ENCODE measurements at regions not wholly inside any gene's neighbourhood (a gene's known extent, or its start where the extent isn't known, plus 50 kb on each side); places are given as distances from the start of the nearest gene placed in this dataset.
"Not testable (repeated sequence)": the region's sequence is repeated elsewhere in the genome, so short reads cannot be mapped to it uniquely, and the experiment has no call there.

DNA sequence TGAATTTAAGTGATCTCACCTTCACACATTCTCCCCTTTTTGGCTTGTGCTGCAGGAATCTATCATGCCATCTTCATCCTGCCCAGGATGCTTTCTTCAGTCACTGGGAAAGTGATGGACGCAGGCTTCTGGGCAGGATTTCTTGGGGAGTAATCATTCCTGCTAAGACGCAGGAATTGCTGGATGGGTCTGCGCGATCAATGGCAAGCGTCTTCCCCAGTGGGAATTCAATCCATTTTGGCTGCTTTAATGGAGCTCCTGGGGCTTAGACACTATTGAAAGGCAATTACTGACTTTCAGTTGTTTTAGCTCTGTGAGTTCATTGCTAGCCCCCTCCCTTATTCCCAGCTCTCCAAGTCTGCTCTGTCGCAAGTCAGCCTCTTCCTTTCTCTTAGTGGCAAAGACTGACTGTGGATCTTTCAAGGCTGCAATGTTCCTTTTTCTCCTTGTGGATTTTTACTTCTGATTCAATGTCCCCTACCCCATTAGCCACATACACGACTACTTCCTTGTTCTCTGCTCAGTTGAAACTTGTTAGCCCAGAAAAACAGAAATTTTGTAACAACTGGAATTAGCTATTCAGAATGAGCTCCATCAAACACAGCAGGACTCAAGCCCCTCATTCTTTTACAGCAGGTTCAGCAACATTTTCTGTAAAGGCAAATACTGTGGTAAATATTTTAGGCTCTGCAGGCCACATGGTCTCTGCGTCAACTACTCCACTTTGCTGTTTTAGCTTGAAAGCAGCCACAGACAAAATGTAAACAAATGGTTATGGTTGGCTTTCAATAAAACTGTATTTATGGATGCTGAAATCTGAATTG, 154.9 kb downstream of the ASB9 start:
- no peak for DNase-seq

DNA sequence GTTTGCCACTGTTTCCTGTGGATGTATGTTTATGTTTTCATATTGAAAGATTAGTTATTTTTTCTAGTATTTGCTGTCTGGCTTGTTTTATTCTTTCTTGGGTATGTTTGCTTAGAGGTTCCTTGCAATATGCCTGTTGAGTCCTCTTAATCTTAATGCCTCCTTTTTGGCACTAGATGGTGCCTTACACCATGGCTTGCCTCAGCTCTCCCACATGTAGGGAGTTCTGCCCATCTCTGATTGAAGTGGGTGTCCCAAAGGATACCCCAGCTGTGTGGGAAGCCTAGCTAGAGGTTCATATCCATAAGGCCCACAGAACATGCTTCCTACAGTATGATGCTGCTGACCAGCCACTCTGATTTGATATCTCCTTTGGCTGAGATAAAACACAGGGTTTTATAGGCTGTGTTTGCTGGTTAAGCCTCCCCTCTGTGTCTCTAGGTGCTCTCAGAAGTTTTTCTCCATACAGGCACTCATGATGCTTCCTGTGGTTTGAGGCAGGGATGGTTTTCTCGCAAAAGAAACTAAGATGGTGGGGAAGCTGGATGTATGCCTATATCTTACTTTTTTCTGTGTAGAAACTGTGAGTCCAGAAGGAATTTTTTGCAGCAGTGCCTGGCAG, 162.4 kb downstream of the ASB9 start:
- DNase-seq = no peak

DNA sequence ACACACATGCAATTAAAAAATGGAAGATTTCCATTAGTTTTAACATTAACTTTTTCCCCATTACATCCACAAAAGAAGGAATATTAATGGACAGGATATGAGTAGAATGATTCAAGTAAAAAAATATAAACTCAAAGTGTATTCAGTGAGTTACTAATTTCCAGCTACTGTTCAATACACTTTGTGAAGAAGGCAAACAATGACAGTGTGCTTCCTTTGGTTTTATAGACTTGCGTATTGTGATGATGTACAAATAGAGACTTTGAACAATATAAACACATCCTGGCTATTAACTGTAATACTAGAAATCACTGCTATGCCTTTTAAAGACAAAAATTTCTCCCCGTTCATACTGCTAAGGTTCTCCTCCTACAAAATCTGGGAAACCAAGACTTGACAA, 171.4 kb downstream of the ASB9 start:
- no peak for DNase-seq

DNA sequence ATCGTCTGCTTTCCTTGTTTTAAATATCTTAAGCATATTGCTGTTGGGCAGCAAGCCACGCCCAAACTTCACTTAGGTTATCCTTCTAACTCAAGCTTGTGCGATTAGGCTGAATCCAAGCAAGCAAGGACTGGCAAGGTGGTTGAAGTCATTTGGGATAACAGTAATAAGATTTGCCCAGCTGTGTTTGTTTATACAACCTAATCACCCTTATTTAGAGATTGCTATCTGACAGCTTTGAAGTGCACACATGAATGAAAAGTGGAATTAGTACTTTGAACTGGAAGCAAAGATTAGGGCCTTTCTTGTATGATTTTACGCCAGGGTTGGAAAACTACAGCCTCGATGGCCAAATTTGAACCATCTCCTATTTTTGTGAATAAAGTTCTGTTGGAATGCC, 182.1 kb downstream of the ASB9 start:
- no peak for DNase-seq

DNA sequence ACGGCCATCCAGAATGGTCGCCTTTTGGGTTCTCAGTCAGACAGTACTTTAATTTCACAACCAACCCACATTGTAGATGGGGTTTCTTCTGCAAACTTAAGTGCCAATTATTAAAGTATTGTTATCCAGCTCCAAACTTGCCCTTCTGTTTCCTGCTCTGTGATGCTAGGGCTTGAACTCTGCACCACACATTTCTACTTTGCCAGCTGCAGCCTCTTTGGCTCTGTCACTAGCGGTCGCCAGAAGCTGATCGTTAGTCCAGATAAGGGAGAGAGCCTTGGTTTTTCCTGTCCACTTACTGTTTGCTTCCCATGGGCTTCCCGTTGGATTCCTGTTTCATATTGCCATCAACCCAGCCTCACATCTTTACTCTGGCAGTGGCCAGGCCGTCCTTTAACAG, 196.6 kb downstream of the ASB9 start:
- no peak for DNase-seq

DNA sequence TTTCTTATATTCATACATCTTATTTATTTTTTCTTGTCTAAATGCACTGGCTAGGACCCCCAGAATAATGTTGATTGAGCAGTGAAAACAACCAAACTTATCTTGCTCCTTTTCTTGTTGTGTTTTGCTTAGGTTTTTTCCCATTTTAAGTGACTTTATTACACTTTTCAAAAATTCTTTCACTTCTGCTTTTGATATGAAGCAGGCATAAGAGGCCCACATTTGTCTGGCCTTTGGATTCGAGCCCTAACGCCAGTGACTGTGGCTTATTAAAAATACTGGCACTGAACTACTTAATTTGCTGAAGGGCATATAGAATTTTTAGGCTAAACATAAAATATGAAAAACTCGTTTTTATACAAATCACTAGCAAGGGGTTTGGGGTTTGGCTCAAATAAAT, 197.0 kb downstream of the ASB9 start:
- DNase-seq = no peak

DNA sequence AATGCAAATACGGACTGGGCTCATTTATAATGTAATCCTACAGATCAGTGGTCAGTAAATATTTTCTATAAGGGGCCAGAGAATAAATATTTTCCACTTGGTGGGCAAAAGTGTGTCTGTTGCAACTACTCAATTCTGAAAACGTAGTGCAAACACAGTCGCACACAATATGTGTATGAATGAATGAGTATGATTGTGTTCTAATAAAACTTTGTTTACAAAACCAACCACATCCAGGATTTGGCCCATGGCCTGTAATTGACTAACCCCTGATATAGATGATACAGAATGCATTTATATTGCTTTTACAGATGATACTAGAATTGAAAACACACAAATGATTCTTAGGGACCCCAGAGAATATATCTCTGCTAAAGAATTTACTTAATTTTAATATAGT, 197.6 kb downstream of the ASB9 start:
- DNase-seq = no peak

DNA sequence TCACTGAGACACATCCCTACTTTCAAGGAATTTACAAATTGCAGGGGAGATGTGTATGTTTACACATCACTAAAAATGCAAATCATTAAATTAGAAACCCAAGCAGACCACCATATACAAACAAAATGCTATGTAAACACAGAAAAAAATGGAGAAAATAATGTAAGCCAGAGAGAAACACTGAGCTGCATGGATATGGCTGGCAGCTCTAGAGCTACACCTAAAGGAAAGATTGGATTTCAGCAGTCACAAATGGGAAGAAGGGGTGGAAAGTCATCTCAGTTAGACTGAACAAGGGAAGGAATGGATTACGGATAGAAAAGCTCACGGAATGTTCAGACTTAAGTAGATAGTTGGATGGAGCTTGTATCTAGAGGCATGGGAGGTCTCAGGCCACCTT, 186.3 kb downstream of the MOSPD2 start:
- DNase-seq = no peak

DNA sequence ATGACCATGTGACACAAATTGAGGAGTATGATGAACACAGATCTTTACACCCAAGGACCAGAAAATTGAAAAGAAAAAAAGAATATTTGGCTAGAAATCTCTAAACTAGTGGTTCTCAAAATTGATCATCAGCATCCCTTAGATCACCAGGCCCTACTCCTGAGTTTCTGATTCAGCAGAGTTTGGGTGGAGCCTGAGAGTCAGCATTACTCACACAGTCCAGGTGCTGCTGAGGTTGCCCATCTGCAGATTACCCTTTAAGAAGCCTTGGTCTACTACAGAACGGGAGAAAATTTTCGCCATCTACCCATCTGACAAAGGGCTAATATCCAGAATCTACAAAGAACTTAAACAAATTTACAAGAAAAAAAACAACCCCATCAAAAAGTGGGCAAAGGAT, 182.8 kb downstream of the MOSPD2 start:
- DNase-seq = no peak

DNA sequence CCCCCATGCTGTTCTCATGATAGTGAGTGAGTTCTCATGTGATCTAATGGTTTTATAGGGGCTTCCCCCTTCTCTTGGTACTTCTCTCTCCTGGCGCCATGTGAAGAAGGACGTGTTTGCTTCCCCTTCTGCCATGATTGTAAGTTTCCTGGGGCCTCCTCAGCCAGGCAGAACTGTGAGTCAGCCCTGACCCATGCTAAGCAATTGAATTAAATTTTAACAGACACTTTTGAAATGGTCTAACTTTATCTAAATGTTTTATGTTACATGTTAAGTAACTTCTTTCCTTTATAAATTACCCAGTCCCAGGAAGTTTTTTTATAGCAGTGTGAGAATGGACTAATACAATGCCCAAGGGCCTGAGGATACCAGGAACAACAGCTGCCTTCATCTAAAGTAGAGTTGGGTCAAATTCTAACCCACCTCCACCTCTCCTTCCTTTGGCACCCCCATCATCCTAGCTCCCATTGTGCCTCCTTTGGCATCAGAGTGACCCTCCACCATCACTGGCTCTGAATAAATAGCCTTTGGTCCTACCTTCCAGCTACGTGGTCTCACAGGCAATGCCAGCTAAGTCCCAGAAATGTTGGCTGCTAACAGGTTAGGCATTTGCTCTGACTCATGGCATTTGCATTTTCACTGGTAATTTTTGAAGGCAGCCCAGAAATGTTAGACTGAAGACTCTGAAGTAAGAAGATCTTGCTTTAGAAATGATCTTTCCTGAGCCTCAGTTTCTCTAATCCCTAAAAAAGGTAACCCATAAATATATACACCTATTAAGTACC, 182.1 kb downstream of the MOSPD2 start:
- DNase-seq = no peak

DNA sequence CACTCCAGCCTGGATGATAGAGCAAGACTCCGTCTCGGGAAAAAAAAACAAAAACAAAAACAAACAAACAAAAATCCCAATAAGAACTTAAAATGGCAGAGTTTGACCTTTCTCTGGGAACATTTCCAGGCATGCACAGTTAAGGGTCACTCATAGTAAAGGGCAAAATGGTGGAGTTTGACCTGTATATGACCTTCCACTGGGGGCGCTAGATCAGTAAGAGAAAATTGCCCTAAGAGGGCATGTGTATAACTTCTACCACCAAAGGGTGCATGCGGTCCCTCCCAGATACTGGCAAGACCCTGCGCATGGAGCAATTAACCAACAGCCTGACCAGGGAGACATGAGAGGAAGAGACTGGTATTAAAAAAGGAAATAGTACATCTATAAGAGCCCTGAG, 177.2 kb downstream of the MOSPD2 start:
- DNase-seq = no peak

DNA sequence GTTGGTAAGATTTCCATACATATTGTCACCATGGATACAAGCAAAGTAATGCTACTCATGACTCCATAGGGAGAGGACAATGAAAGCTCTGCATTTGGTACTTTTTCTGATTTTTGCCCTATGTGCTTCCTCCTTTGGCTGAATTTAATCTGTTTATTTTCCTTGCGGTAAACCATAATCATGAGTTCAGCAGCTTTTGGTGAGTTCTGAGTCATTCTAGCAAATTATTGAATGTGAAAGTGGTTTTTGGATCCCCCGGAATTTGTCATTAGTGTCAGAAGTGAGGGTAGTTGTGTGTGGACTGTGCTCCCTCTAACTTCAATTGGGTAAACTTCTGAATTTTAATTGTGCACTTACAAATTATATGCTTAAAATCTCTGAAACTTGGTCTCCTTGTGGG, 170.3 kb downstream of the MOSPD2 start:
- no peak for DNase-seq

DNA sequence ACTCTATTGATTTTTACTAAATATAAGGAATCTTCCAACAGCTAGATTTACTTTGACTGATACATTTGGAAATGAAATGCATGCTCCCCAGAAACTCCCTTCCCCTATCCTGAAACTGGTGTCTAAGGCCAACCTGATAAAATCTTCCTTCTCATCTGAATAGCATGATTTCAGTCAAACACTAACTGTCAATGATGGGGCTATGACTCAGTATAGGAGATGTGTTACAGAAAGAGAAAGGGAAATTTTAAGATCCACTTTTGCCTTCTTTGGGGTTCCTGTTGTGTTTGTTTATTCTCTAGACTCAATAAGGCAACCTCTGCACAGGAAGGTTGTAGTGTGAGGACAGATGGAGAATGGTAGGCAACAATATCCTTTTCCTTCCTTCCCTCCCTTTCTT, 160.7 kb downstream of the MOSPD2 start:
- no peak for DNase-seq

DNA sequence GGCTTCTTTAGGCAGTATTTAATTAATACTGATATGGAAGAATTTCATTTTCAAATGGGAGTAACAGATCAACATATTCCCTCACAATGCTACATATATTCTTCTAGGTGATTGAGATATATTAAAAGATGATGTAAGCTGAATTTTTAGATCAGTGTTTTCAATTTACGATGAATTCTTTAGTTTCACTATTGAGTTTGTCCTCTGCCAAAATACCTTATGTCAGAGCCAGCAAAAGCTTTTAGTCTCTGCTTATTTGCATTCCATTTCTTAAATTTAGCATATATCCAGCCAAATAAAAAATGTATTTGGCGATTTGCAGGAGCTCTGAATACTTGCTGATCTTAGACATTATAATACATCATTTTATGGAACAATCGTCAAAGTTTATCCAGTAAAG, 144.3 kb downstream of the MOSPD2 start:
- DNase-seq = no peak

DNA sequence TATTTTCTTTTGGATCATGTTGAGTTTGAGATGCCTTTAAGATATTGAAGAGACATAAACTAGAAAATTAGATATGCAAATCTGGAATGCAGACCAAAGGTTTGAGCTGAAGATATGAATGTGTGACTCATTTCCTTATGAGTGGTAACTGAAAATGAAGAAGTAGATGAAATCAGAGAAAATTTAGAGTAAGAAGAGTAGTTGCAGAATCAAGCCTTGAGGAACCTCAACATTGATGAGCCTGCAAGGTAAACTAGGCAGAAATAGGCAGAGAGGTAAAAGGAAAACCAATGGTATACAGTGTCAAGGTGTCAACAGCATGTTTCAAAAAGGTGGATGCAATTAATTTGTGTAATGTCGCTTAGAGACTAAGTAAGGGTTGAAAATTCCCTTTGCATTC, 142.8 kb downstream of the MOSPD2 start:
- no peak for DNase-seq

DNA sequence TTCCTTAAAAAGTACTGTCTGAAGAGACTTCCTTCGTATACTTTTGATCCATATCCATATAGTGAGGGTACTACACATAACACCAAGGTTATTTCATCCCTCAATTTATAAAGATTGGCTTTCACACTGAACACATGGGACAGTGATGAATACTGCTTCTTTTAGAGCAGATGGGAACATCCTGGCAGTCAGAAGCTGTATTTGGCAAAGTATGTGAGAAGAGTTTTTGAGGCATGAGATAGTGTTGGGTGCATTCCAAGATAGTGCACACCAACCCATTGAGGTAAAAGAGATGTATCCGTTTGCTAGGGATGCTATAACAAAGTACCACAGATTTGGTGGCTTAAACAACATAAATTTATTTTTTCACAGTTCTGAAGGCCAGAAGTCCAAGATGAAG, 141.1 kb downstream of the MOSPD2 start:
- DNase-seq = no peak

DNA sequence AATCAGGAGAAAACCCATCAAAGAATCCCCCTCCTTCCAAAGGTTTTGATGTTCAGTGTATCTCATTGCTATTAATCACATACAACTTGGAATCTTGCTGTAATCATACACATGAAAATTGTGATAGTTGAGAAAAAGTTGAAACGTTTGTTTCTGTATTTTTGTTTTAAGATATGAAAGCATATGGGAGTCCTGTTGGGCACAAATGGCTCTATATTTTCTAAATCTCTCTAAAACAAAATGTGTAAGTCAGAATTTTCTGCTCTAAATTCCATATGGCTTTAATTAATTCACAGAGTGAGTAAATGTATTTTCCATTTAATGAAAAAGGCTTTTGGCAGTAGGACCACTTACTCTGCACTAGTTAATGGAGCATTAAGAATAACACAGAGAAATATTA, 140.2 kb downstream of the MOSPD2 start:
- no peak for DNase-seq

DNA sequence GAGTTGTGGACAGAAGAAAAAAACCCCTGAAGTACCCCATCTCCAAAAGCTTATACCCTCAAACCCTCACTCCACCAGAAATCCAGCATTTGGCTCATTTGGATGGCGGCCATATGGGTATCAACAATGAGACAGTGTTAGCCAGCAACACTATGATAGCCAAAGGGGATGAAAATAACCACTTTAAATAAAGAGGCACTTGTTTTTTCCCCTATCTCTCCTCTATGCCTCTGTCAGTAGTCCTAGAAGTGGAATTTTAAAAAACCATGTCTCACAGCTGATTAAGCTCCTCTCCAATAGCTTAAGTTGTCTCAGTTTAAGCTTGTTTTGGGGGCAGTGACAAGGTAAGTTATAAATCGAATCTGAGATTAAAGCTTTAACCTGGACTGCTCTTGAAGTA, 124.0 kb downstream of the MOSPD2 start:
- no peak for DNase-seq

DNA sequence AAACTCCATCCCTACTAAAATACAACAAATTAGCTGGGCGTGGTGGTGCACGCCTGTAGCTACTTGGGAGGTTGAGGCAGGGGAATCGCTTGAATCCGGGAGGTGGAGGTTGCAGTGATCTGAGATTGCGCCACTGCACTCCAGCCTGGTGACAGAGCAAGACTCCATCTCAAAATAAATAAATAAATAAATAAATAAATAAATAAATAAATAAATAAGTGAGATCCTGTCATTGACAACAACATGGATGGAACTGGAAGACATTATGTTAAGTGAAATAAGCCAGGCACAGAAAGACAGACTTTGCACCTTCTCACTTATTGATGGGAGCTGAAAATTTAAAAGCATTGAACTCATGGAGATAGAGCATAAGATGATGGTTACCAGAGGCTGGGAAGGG, 111.2 kb downstream of the MOSPD2 start:
- DNase-seq = not testable (repeated sequence)

All from activated effector memory CD4-positive, alpha-beta T cell treated with anti-CD3 and anti-CD28 coated beads, Interleukin-2, amount 50 U/mL, for 16 hours (primary cell).